ENCODE measurements at regions not wholly inside any gene's neighbourhood (a gene's known extent, or its start where the extent isn't known, plus 50 kb on each side); places are given as distances from the start of the nearest gene placed in this dataset.

GRCh38 chr13:111013196-111013595 is 98.3 kb upstream of the ANKRD10 start:
- no peak for TF ChIP-seq SP1 (IDR thresholded peaks at IDR 0.05)
- no peak for TF ChIP-seq FOXA1 (IDR thresholded peaks at IDR 0.05)
- no peak for TF ChIP-seq BHLHE40 (IDR thresholded peaks at IDR 0.05; ENCODE audit: borderline replicate concordance)
- no peak for TF ChIP-seq NFRKB (IDR thresholded peaks at IDR 0.05)

Measured in HEK293T (cell line).